Caco-2 (cell line): ENCODE measurements at regions not wholly inside any gene's neighbourhood (a gene's known extent, or its start where the extent isn't known, plus 50 kb on each side); places are given as distances from the start of the nearest gene placed in this dataset.

ENCODE experiments used
- BruUV-seq: library from RNA; stranded (reverse); fragments of 400-500 nt; replicated peaks from 2 replicates; lab custom pipeline; 2021; lab: Mats Ljungman, UMichigan
- CTCF ChIA-PET: fragments of 300-600 bp; sonication (Branson Sonifier 250); formaldehyde crosslinking; loops from one replicate; lab custom pipeline; 2022; ENCODE audit warnings: antibody characterized with exemption; lab: Charles Lee
- POLR2A ChIA-PET: fragments of 300-600 bp; sonication (Branson Sonifier 250); formaldehyde crosslinking; loops from one replicate; lab custom pipeline; 2022; ENCODE audit warnings: antibody characterized with exemption; lab: Charles Lee
- DNase-seq, 2 experiments: peaks; one replicate each; pipeline versions ENCODE4 v3.0.0 to v3.0.0-alpha.2; 2020 to 2022
- H3K27me3 ChIP-seq: replicated peaks from 2 replicates; pipeline ENCODE4 v1.6.0; 2011; ENCODE audit warnings: low read length; ENCODE audit not compliant: control insufficient read depth, insufficient read depth
- H3K36me3 ChIP-seq: 2 replicates; pipeline ENCODE4 v1.5.1; 2011; ENCODE audit warnings: low read length; ENCODE audit not compliant: control insufficient read depth, insufficient read depth
- H3K4me1 ChIP-seq: fragments of 250-450 bp; sonication (Bioruptor Pico); 2 replicates; pipeline ENCODE4 v1.5.1; 2020; ENCODE audit warnings: mild to moderate bottlenecking
- H3K4me3 ChIP-seq: 2 replicates; pipeline ENCODE4 v1.5.1; 2011; ENCODE audit warnings: low read depth, mild to moderate bottlenecking, control low read depth, low read length
- H3K9me3 ChIP-seq: fragments of 250-450 bp; sonication (Bioruptor Pico); 2 replicates; pipeline ENCODE4 v1.5.1; 2020; ENCODE audit warnings: mild to moderate bottlenecking, moderate library complexity
- H3K27ac Mint-ChIP-seq: one replicate; pipeline ENCODE4 v1.8.0; 2022; ENCODE audit warnings: mixed read lengths; ENCODE audit not compliant: unreplicated experiment
- H3K27me3 Mint-ChIP-seq: one replicate; pipeline ENCODE4 v1.8.0; 2022; ENCODE audit warnings: mixed read lengths; ENCODE audit not compliant: insufficient read depth, unreplicated experiment
- H3K36me3 Mint-ChIP-seq: one replicate; pipeline ENCODE4 v1.8.0; 2022; ENCODE audit warnings: mild to moderate bottlenecking, mixed read lengths; ENCODE audit not compliant: insufficient read depth, unreplicated experiment
- H3K4me1 Mint-ChIP-seq: one replicate; pipeline ENCODE4 v1.8.0; 2022; ENCODE audit warnings: low read depth, mixed read lengths; ENCODE audit not compliant: unreplicated experiment
- H3K4me3 Mint-ChIP-seq: one replicate; pipeline ENCODE4 v1.8.0; 2022; ENCODE audit warnings: mild to moderate bottlenecking, moderate library complexity, mixed read lengths; ENCODE audit not compliant: unreplicated experiment
- H3K9me3 Mint-ChIP-seq: one replicate; pipeline ENCODE4 v1.8.0; 2022; ENCODE audit warnings: mixed read lengths; ENCODE audit not compliant: unreplicated experiment
- CTCF ChIP-seq, 2 experiments: fragments of 200-600 bp in 1 of 2; IDR thresholded peaks; 1 replicate in 1 of 2; 2 replicates in 1 of 2; pipeline versions ENCODE4 v1.5.1 to v1.8.0; 2011 to 2022; ENCODE audit warnings: antibody characterized with exemption in 1 of 2, control low read depth in 1 of 2, inconsistent platforms in 1 of 2, low read depth in 1 of 2, low read length in 1 of 2, mild to moderate bottlenecking in 1 of 2, moderate library complexity in 1 of 2; ENCODE audit not compliant: insufficient read depth in 1 of 2, severe bottlenecking in 1 of 2, unreplicated experiment in 1 of 2
- intact Hi-C: fragments of 100-400 bp; cut with micrococcal nuclease; formaldehyde crosslinking; loops from one replicate; pipeline ENCODE4 v1.10.0; 2022; ENCODE audit not compliant: unreplicated experiment

- intact Hi-C loops: no loop called here
- Histone ChIP-seq H3K36me3 (no peaks in the 10 kb centered on the region), H3K4me1 (no peaks in the 10 kb centered on the region), H3K27me3 (no peaks in the 10 kb centered on the region), H3K9me3 (no peaks in the 10 kb centered on the region), H3K4me3 (no peak overlapping the region)
- H3K27me3 Mint-ChIP-seq: no peaks in the 10 kb centered on the region
- no peak for TF ChIP-seq CTCF (IDR thresholded peaks at IDR 0.05; ENCODE audit: insufficient read depth in 1 of 2, low read depth in 1 of 2, low read length in 1 of 2, severe bottlenecking in 1 of 2, unreplicated experiment in 1 of 2)
- no peaks in the 10 kb centered on the region for H3K9me3 Mint-ChIP-seq
- BruUV-seq: no TSS peak
- POLR2A ChIA-PET: no interaction called here
- H3K4me1 Mint-ChIP-seq: no peaks in the 10 kb centered on the region
- no peak overlapping the region for H3K27ac Mint-ChIP-seq
- DNase-seq: peak in 1 of 2 experiments; percentile 2
- H3K36me3 Mint-ChIP-seq: no peaks in the 10 kb centered on the region
- CTCF ChIA-PET: no interaction called here
- H3K4me3 Mint-ChIP-seq: no peak overlapping the region
Measured at GRCh38 chr1:95953015-95953414, 719.0 kb downstream of the RWDD3 start.

- intact Hi-C loops: no loop called here
Measured at GRCh38 chr1:95954585-95954984, 720.6 kb downstream of the RWDD3 start.

GRCh38 chr1:95956215-95956614, 722.2 kb downstream of the RWDD3 start:
- ChIA-PET CTCF (no interaction called here), POLR2A (no interaction called here)
- H3K4me3 ChIP-seq: no peak overlapping the region
- peaks cover 10% of the 10 kb centered on the region for H3K9me3 Mint-ChIP-seq
- no peaks in the 10 kb centered on the region for H3K27me3 ChIP-seq
- H3K36me3 ChIP-seq: no peaks in the 10 kb centered on the region
- H3K36me3 Mint-ChIP-seq: no peaks in the 10 kb centered on the region
- DNase-seq: no peak
- no peaks in the 10 kb centered on the region for H3K4me1 Mint-ChIP-seq
- H3K4me1 ChIP-seq: no peaks in the 10 kb centered on the region
- no peak for TF ChIP-seq CTCF (IDR thresholded peaks at IDR 0.05; ENCODE audit: insufficient read depth in 1 of 2, low read depth in 1 of 2, low read length in 1 of 2, severe bottlenecking in 1 of 2, unreplicated experiment in 1 of 2)
- no peak overlapping the region for H3K27ac Mint-ChIP-seq
- H3K27me3 Mint-ChIP-seq: no peaks in the 10 kb centered on the region
- no peaks in the 10 kb centered on the region for H3K9me3 ChIP-seq
- no TSS peak for BruUV-seq
- H3K4me3 Mint-ChIP-seq: no peak overlapping the region
- intact Hi-C loops: no loop called here

More at GRCh38 chr1:95954585-95954984, 720.6 kb downstream of the RWDD3 start:
- Mint-ChIP-seq H3K9me3 (peaks cover 4% of the 10 kb centered on the region), H3K27ac (no peak overlapping the region), H3K4me3 (no peak overlapping the region), H3K4me1 (no peaks in the 10 kb centered on the region), H3K27me3 (no peaks in the 10 kb centered on the region), H3K36me3 (no peaks in the 10 kb centered on the region)
- TF ChIP-seq CTCF (IDR thresholded peaks at IDR 0.05; ENCODE audit: insufficient read depth in 1 of 2, low read depth in 1 of 2, low read length in 1 of 2, severe bottlenecking in 1 of 2, unreplicated experiment in 1 of 2): no peak
- Histone ChIP-seq H3K4me1 (no peaks in the 10 kb centered on the region), H3K27me3 (no peaks in the 10 kb centered on the region), H3K9me3 (no peaks in the 10 kb centered on the region), H3K36me3 (no peaks in the 10 kb centered on the region), H3K4me3 (no peak overlapping the region)
- DNase-seq: no peak
- ChIA-PET CTCF (no interaction called here), POLR2A (no interaction called here)
- BruUV-seq: no TSS peak
